ENCODE measurements at regions not wholly inside any gene's neighbourhood (a gene's known extent, or its start where the extent isn't known, plus 50 kb on each side); places are given as distances from the start of the nearest gene placed in this dataset.

DNA sequence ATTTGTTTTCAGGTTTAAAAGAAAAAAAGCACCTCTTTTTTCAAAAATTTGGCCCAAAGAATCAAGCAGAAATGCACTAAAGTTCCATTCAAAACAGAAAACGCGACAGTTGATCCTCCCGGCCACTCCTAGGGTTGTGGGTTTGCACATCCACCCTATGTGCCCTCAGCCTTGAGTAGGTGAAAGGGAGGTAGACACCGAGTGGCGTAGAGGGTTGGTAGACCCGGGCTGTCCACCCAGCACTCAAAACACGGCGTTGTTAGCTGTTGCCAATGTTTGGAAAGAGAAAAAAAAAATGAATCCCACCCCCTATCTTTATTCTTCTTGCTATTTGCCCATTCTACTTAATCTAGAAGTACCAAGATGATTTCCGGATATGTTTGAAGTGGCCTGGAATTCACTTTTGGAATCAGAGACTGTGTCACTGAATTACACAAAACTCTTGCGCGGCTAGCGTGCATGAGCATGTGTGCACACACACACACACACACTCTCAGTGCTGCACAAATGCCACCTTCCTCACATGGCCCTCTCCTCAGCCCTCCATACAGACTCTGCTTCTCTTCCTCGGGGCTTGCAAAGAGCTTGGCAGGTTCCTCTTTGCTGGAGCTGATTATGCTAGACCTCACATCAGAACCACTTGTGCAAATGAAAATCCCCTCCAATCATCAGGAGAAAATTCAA lies 110.2 kb upstream of the HAND1 start:
- DNase-seq: no peak

- no peak for DNase-seq
Observed at GRCh38 chr5:154587123-154588026, 109.3 kb upstream of the HAND1 start.

DNA sequence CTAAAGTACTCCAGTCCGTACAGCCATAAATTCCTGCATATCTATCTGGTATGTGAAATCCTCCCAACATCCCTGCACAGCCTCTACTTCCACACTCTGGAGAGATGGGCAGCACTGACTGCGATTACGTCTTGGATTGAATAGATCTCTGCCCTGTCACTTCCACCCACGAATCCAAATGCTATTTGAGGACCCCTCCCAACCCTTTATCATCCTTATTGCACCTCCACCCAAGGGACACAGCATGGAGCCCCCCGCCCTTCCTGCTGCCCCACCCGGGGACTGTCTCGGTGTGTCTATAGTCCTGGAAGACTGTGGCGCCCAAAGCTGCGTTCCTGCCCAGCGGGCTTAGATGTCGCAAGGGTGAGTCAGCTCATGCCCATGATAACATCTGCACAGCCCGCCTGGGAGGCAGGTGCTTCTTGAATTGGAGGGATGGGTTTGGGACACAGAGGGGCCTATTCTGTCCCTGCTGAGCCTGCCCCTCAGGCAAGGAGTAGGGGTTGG lies 105.7 kb upstream of the HAND1 start:
- no peak for DNase-seq

DNA sequence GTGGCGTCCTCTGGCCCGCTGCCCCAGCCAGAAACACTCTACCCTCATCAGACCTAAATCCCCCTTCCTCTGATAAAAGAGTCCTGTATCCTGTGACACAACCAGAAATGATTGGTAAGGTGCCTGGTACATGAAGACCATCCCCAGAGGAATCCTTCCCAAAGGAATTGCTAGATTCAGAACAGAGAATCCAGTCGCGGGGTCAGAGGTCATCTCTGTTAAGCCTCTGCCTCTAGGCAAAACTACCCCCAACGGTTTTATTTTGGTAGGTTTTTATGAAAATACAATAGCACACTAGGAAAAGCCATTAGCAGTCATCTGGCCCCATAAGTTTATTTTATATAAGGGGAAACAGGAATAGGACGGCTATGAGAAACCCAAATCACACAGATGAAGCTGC lies 102.4 kb upstream of the HAND1 start:
- DNase-seq: no peak

- no peak for DNase-seq
Observed at GRCh38 chr5:154577416-154577815, 99.4 kb upstream of the HAND1 start.

DNA sequence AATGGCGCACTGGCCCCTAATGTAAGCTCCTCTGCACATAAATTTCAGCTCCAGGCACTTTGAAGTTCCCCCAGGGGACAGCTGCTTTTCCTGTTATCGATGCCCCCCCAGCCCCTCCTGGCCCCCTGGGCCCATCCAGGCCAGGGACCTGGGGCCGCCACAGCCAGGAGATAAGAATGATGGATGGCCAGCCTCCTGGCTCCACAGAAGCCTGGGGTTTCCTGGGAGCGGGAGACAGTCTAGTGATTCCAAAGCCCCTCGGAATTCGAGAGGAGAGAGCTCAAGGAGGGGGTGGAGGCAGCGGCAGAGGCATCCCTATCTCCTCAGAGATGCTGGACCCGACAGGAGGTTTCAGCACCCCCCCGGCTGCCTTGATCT lies 98.4 kb upstream of the HAND1 start:
- DNase-seq: no peak

GRCh38 chr5:154575546-154576428 lies 97.8 kb upstream of the HAND1 start:
- peak; percentile 43 for DNase-seq

- DNase-seq: no peak
Observed at GRCh38 chr5:154573011-154573410, 95.0 kb upstream of the HAND1 start.

DNA sequence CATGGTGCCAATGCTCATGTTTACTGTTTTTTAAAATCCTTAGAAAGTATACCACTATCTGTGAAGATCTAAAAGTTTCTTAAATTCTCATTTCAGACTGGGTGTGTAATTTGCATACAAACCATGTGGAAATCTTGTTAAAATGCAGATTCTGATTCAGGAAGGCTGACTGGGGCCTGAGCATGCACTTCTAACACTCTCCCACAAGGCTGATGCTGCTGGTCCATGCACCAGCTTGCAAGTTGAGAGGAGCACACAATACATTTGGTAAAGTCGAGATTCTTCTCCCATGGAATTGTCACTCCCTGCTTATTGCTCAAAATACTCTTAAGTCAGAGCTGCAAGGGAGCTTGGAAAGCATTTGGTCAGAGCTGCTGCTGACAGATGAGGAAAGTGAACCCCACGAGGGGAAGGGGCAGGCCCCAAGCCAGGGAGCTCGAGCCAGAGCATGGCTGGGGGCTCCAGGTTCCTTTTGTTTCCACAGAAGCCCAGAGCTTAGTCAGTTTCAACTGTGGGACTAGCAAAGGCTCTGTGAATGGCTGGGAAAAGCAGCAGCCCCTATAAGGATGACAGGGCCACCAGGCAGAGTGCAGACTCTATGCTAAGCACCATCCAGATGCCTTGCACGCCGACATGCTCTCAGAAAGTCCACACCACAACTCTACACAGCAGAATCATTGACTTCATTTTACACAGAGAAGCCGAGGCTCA lies 93.5 kb upstream of the HAND1 start:
- DNase-seq: no peak

GRCh38 chr5:154570572-154571324 lies 92.7 kb upstream of the HAND1 start:
- DNase-seq: no peak

DNA sequence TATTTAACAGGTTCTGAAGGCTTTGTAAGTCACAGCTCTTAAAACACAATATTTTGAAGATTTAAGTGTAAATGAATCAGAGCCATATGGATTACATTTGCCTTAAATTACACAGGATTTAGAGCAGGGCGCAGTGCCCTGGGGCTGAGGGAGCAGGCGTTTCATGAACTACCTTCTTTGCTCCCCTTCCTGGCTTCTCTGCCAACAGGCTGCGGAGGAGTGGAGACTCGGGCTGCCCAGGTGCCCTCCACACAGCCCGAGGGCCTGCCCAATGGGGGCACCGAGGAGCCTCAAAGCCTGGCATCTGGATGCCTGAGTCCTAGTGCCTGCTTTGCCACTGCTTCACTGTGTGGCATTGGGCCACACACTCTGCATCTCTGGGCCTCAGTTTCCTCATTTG lies 90.6 kb upstream of the HAND1 start:
- DNase-seq: no peak

DNA sequence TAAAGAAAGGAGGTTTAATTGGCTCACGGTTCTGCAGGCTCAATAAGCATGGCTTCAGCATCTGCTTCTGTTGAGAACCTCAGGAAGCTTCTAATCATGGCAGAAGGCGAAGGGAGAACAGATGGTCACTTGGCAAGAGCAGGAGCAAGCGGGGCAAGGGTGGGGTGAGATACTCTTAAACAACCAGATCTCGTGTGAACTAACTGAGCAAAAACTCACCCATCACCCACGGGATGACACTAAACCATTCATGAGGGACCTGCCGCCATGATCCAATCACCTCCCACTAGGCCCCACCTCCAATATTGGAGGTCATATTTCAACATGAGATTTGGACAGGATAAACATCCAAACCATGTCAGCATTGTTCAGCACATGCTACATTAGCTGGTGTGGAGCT lies 89.1 kb upstream of the HAND1 start:
- peak; percentile 68 for DNase-seq

GRCh38 chr5:154566146-154566680 lies 88.2 kb upstream of the HAND1 start:
- no peak for DNase-seq

DNA sequence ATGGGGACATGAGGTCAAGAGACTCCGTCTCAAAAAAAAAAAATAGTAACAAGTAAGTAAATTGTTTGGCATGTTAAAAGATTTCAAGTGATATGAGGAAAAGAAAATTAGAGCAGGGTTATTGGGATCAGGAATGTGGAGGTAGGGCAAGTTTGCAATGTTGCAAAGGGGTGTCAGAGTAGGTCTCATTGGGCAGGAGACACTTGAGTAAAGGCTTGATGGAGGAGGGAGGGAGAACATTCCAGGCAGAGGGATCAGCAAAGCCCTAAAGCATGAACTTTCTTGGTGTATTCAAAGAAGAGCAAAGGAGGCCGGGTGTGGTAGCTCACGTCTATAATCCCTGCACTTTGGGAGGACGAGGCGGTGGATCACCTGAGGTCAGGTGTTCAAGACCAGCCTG lies 87.1 kb upstream of the HAND1 start:
- DNase-seq: no peak

GRCh38 chr5:154562244-154562880 lies 84.3 kb upstream of the HAND1 start:
- DNase-seq: peak; percentile 40

- DNase-seq: no peak
Observed at GRCh38 chr5:154559398-154560276, 81.6 kb upstream of the HAND1 start.

- no peak for DNase-seq
Observed at GRCh38 chr5:154557548-154557947, 79.5 kb upstream of the HAND1 start.

GRCh38 chr5:154547551-154547950 lies 69.5 kb upstream of the HAND1 start:
- DNase-seq: no peak

DNA sequence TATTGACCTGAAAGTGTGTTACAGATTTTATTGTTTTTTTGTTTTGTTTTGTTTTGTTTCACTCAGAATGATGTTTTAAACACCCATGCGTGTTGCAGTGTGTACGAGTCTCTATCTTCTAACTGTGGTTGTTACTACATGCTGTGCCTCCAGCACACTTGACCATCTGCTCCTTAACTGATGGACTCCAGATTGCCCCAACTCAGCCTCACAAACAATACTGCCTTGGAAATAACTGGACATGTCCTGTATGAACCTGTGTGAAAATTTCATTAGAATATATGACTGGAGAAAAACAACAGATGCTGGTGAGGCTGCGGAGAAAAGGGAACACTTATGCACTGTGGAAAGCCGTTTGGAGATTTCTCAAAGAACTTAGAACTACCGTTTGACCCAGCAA lies 68.7 kb upstream of the HAND1 start:
- peak; percentile 70 for DNase-seq

GRCh38 chr5:154544646-154545045 lies 66.6 kb upstream of the HAND1 start:
- DNase-seq: no peak
